ENCODE measurements at regions not wholly inside any gene's neighbourhood (a gene's known extent, or its start where the extent isn't known, plus 50 kb on each side); places are given as distances from the start of the nearest gene placed in this dataset.

DNA sequence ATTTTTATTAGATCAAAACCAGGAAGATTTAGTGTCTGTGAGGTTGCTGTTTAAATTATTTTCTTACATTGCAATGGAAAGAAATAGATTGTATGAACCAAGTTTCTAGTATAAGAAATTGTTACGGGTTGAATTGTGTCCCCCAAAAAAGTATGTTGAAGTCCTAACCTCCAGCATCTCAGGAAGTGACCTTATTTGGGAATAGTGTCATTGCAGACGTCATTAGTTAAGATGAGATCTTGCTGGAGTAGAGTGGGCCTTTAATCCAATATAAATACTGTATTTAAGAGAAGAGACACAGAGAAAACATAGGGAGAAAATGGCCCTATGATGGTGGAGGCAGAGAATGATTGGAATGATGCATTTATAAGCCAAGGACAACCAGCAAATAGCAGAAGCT is 188.7 kb upstream of the SAMSN1 start:
- no peak for TF ChIP-seq CTCF (conservative IDR thresholded peaks at IDR 0.05; ENCODE audit: control insufficient read depth, insufficient read depth, low read depth, low read length)
- H3K4me3 ChIP-seq (ENCODE audit: control insufficient read depth, low read depth, low read length), result no peak overlapping the region
- DNase-seq (ENCODE audit: low read depth), result no peak

GRCh38 chr21:14734191-14734590 is 188.1 kb upstream of the SAMSN1 start:
- TF ChIP-seq CTCF (conservative IDR thresholded peaks at IDR 0.05; ENCODE audit: control insufficient read depth, insufficient read depth, low read depth, low read length), result no peak
- DNase-seq (ENCODE audit: low read depth), result no peak
- no peak overlapping the region for H3K4me3 ChIP-seq (ENCODE audit: control insufficient read depth, low read depth, low read length)

DNA sequence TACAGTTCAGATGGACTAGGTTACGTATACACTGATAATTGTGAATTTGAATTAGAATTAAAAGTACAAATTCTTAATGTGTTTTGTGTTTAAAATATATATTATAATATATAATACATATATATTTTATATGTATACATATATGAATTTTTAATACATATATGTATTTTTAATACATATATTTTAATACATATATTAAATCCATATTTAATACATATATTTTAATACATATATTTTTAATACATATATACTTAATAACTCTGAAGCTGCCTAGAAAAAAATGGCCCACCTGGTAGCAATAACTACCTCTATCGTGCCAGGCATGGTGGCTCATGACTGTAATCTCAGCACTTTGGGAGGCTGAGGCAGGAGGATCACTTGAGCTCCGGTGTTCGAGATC is 179.1 kb upstream of the SAMSN1 start:
- no peak overlapping the region for H3K4me3 ChIP-seq (ENCODE audit: control insufficient read depth, low read depth, low read length)
- TF ChIP-seq CTCF (conservative IDR thresholded peaks at IDR 0.05; ENCODE audit: control insufficient read depth, insufficient read depth, low read depth, low read length), result no peak
- DNase-seq (ENCODE audit: low read depth), result no peak

- H3K4me3 ChIP-seq (ENCODE audit: control insufficient read depth, low read depth, low read length), result no peak overlapping the region
- DNase-seq (ENCODE audit: low read depth), result no peak
- TF ChIP-seq CTCF (conservative IDR thresholded peaks at IDR 0.05; ENCODE audit: control insufficient read depth, insufficient read depth, low read depth, low read length), result no peak
Observed at GRCh38 chr21:14722841-14723483, 176.8 kb upstream of the SAMSN1 start.

DNA sequence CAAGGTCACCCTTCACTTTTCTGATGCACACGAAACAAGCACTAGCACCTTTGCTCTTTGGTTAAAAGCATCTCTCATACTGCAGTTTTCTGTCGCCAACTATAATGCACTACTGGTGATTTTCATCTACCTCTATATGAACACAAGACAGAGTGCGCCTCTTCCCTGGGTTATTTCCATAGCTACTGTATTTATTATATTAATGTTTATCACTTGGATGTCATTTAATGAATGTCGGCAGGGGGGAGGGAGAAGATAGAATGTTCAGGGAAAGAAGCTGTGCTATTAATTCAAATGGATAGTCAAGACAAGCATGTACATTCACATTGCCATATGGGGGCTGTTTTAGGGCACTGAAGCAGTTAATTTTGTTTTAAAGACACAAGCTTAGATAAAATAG is 174.1 kb upstream of the SAMSN1 start:
- no peak for TF ChIP-seq CTCF (conservative IDR thresholded peaks at IDR 0.05; ENCODE audit: control insufficient read depth, insufficient read depth, low read depth, low read length)
- DNase-seq (ENCODE audit: low read depth), result no peak
- H3K4me3 ChIP-seq (ENCODE audit: control insufficient read depth, low read depth, low read length), result no peak overlapping the region

- DNase-seq (ENCODE audit: low read depth), result no peak
- no peak overlapping the region for H3K4me3 ChIP-seq (ENCODE audit: control insufficient read depth, low read depth, low read length)
- no peak for TF ChIP-seq CTCF (conservative IDR thresholded peaks at IDR 0.05; ENCODE audit: control insufficient read depth, insufficient read depth, low read depth, low read length)
Observed at GRCh38 chr21:14718951-14719350, 172.8 kb upstream of the SAMSN1 start.

Data from fibroblast of mammary gland (primary cell).